ENCODE measurements at regions not wholly inside any gene's neighbourhood (a gene's known extent, or its start where the extent isn't known, plus 50 kb on each side); places are given as distances from the start of the nearest gene placed in this dataset.

- TF ChIP-seq, protein P1, sequence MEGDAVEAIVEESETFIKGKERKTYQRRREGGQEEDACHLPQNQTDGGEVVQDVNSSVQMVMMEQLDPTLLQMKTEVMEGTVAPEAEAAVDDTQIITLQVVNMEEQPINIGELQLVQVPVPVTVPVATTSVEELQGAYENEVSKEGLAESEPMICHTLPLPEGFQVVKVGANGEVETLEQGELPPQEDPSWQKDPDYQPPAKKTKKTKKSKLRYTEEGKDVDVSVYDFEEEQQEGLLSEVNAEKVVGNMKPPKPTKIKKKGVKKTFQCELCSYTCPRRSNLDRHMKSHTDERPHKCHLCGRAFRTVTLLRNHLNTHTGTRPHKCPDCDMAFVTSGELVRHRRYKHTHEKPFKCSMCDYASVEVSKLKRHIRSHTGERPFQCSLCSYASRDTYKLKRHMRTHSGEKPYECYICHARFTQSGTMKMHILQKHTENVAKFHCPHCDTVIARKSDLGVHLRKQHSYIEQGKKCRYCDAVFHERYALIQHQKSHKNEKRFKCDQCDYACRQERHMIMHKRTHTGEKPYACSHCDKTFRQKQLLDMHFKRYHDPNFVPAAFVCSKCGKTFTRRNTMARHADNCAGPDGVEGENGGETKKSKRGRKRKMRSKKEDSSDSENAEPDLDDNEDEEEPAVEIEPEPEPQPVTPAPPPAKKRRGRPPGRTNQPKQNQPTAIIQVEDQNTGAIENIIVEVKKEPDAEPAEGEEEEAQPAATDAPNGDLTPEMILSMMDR (IDR thresholded peaks at IDR 0.05): no peak
- TF ChIP-seq EP300 (IDR thresholded peaks at IDR 0.05): no peak
- no peak for TF ChIP-seq POLR2A (IDR thresholded peaks at IDR 0.05)
Observed at GRCh38 chr18:73990258-73990657, 157.4 kb downstream of the FBXO15 start.
